Endothelial cell of umbilical vein (primary cell): ENCODE measurements at regions not wholly inside any gene's neighbourhood (a gene's known extent, or its start where the extent isn't known, plus 50 kb on each side); places are given as distances from the start of the nearest gene placed in this dataset.

ENCODE experiments used
- BruUV-seq: library from RNA; stranded (reverse); fragments of 400-500 nt; replicated peaks from 2 replicates; lab custom pipeline; 2021; lab: Mats Ljungman, UMichigan
- CTCF ChIA-PET: fragments of 300-600, 350-600 bp; sonication (Branson Sonifier 250); formaldehyde crosslinking; loops from one replicate; lab custom pipeline; 2021; ENCODE audit warnings: antibody characterized with exemption, inconsistent platforms; lab: Charles Lee
- POLR2A ChIA-PET: fragments of 300-600, 350-600 bp; sonication (Branson Sonifier 250); formaldehyde crosslinking; loops from one replicate; lab custom pipeline; 2021; ENCODE audit warnings: antibody characterized with exemption, inconsistent platforms; lab: Charles Lee
- DNase-seq: peaks from one replicate; pipeline ENCODE4 v3.0.0-alpha.2; 2011; ENCODE audit warnings: low read depth, low spot score
- FAIRE-seq: peaks from 2 replicates; lab custom pipeline; 2011; peaks lifted over from hg19 to GRCh38; lab: Jason Lieb, UNC
- H2AFZ ChIP-seq: 2 replicates; pipeline ENCODE4 v1.6.0; 2012; ENCODE audit warnings: low read depth, low read length, control low read depth, inconsistent platforms
- H3K27ac ChIP-seq: 2 replicates; pipeline ENCODE4 v1.5.1; 2011; ENCODE audit warnings: low read depth, mild to moderate bottlenecking, control low read depth, low read length, moderate library complexity; ENCODE audit not compliant: insufficient read depth
- H3K27me3 ChIP-seq, 2 experiments: 2 replicates each; pipeline versions ENCODE4 v1.6.0 to v1.6.1; 2011; ENCODE audit warnings: low read length in 2 of 2, mixed read lengths in 1 of 2; ENCODE audit not compliant: control insufficient read depth in 2 of 2, insufficient read depth in 2 of 2
- H3K36me3 ChIP-seq, 2 experiments: 2 replicates in 1 of 2; 3 replicates in 1 of 2; pipeline ENCODE4 v1.5.1; 2011; ENCODE audit warnings: low read length in 2 of 2, mild to moderate bottlenecking in 1 of 2, moderate library complexity in 1 of 2; ENCODE audit not compliant: control insufficient read depth in 2 of 2, insufficient read depth in 2 of 2; ENCODE audit errors: extremely low read depth in 1 of 2
- H3K4me1 ChIP-seq: 3 replicates; pipeline ENCODE4 v1.5.1; 2011; ENCODE audit warnings: mild to moderate bottlenecking, low read length; ENCODE audit not compliant: control insufficient read depth, insufficient read depth; ENCODE audit errors: extremely low read depth
- H3K4me2 ChIP-seq: 2 replicates; pipeline ENCODE4 v1.6.1; 2011; ENCODE audit warnings: low read length, control low read depth, mixed read lengths; ENCODE audit not compliant: insufficient read depth
- H3K4me3 ChIP-seq, 3 experiments: fragments of 200-600 bp in 1 of 3; sonication (generic), shearing (Covaris generic) in 1 of 3; replicated peaks in 1 of 3; 2 replicates each; pipeline ENCODE4 v1.5.1; 2011 to 2016; ENCODE audit warnings: control low read depth in 3 of 3, low read length in 3 of 3, mild to moderate bottlenecking in 2 of 3, inconsistent platforms in 1 of 3, low read depth in 1 of 3, moderate library complexity in 1 of 3; ENCODE audit not compliant: insufficient read depth in 1 of 3
- H3K79me2 ChIP-seq: 2 replicates; pipeline ENCODE4 v1.6.0; 2012; ENCODE audit warnings: low read length, inconsistent platforms; ENCODE audit not compliant: control insufficient read depth, insufficient read depth
- H3K9ac ChIP-seq: replicated peaks from 2 replicates; pipeline ENCODE3; 2011; ENCODE audit warnings: low read length, control low read depth; ENCODE audit not compliant: insufficient read depth; ENCODE audit errors: extremely low read depth
- H3K9me1 ChIP-seq: replicated peaks from 3 replicates; pipeline ENCODE4 v1.6.0; 2011; ENCODE audit warnings: mild to moderate bottlenecking, low read length; ENCODE audit not compliant: control insufficient read depth, insufficient read depth; ENCODE audit errors: extremely low read depth
- H3K9me3 ChIP-seq: replicated peaks from 2 replicates; pipeline ENCODE4 v1.5.1; 2012; ENCODE audit warnings: low read length, inconsistent platforms; ENCODE audit not compliant: control insufficient read depth, insufficient read depth
- H4K20me1 ChIP-seq: replicated peaks from 2 replicates; pipeline ENCODE3; 2011; ENCODE audit warnings: mild to moderate bottlenecking, low read length; ENCODE audit not compliant: control insufficient read depth, insufficient read depth; ENCODE audit errors: extremely low read depth
- EZH2 ChIP-seq: IDR thresholded peaks from 2 replicates; pipeline ENCODE4 v1.6.1; 2012; ENCODE audit warnings: borderline replicate concordance, low read depth, mild to moderate bottlenecking, moderate library complexity, low read length, inconsistent platforms; ENCODE audit not compliant: severe bottlenecking
- FOS ChIP-seq: IDR thresholded peaks from 2 replicates; pipeline ENCODE4 v1.6.1; 2011; ENCODE audit warnings: mild to moderate bottlenecking, low read length, moderate library complexity, borderline replicate concordance; ENCODE audit not compliant: insufficient read depth
- GATA2 ChIP-seq: IDR thresholded peaks from 2 replicates; pipeline ENCODE4 v1.7.0; 2011; ENCODE audit warnings: low read depth, mild to moderate bottlenecking, moderate library complexity, mixed read lengths, low read length; ENCODE audit not compliant: insufficient read length, insufficient read depth
- JUN ChIP-seq: IDR thresholded peaks from 2 replicates; pipeline ENCODE4 v1.6.1; 2011; ENCODE audit warnings: borderline replicate concordance, low read depth; ENCODE audit not compliant: insufficient read length, insufficient read depth
- MYC ChIP-seq: IDR thresholded peaks from one replicate; pipeline ENCODE4 v1.6.1; 2011; ENCODE audit warnings: mild to moderate bottlenecking, low read depth, low read length
- POLR2A ChIP-seq: IDR thresholded peaks from 2 replicates; pipeline ENCODE4 v1.6.1; 2012; ENCODE audit warnings: low read depth, mild to moderate bottlenecking, control low read depth, low read length
- POLR2AphosphoS5 ChIP-seq: IDR thresholded peaks from 2 replicates; pipeline ENCODE4 v1.6.1; 2012; ENCODE audit warnings: low read depth, mild to moderate bottlenecking, control low read depth, low read length, moderate library complexity; ENCODE audit not compliant: insufficient read depth
- dilution Hi-C: fragments of 300-500 bp; cut with MboI; formaldehyde crosslinking; loops from one replicate; pipeline ENCODE4 v1.15.0; 2019; ENCODE audit warnings: low sequenced_read_pairs; ENCODE audit not compliant: extremely low pct_ligation_motif_present
- intact Hi-C: fragments of 100-400 bp; cut with micrococcal nuclease; formaldehyde crosslinking; loops from one replicate; pipeline ENCODE4 v1.10.0; 2022
- TF ChIP-seq, protein P1 (sequence below), 2 donors: IDR thresholded peaks; 1 replicate in 1 of 2; 2 replicates in 1 of 2; pipeline ENCODE4 v1.5.1; 2011; ENCODE audit warnings: low read length in 2 of 2, mild to moderate bottlenecking in 2 of 2, moderate library complexity in 2 of 2, control low read depth in 1 of 2, inconsistent platforms in 1 of 2, low read depth in 1 of 2; ENCODE audit not compliant: insufficient read depth in 1 of 2; ENCODE audit errors: extremely low read depth in 1 of 2
- TF ChIP-seq, protein P2 (sequence below): IDR thresholded peaks from 2 replicates; pipeline ENCODE4 v1.6.1; 2011; ENCODE audit not compliant: insufficient read depth, insufficient read length

DNA sequence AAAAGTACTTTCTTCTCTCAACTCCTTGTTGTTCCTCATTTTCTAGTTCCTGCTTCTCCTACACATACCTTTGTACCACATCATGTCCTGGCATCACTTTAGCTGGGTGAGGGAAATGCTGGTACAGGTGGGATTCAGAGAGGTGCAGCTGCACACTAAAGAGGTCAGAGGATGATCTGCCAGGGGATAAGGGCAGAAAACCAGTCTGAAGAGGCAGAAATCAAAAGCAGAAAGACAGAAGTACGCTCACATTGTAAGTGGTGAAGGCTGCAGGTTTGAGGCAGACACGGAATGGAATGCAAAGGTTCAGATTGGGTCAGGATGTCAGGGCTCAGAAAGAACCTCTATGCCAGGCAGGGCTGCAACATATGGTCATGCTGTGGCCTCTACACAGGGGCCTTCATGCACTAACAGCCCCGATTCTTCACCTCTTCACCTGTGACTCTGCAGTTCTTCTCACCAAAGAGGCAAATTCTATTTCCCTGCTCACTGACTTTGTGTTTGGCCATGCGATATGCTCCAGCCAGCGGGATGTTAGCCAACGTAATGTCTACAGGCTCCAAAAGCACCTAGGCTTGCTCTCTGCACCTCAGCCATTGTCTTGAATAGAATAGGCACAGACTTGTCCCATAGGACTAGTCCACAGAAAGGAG is 373.7 kb downstream of the NXPE2 start:
- FAIRE-seq = no peak

DNA sequence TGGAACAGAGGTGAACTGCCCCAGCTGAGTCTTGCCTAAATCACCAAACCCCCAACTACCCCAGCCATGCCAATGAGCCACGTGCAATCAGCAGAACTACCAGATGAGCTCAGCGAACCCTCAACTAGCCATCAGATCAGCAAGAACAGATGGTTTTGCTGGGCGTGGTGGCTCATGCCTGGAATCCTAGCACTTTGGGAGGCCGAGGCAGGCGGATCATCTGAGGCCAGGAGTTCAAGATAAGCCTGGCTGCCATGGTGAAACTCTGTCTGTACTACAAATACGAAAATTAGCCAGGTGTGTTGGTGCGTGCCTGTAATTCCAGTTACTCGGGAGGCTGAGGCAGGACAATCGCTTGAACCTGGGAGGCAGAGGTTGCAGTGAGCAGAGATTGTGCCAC is 374.3 kb downstream of the NXPE2 start:
- Histone ChIP-seq H3K4me2 (no peak overlapping the region), H3K79me2 (no peaks in the 10 kb centered on the region), H3K27me3 (no peaks in the 10 kb centered on the region), H3K4me1 (no peaks in the 10 kb centered on the region), H3K27ac (no peak overlapping the region), H3K4me3 (no peak overlapping the region), H3K9ac (no peak overlapping the region), H3K9me1 (no peaks in the 10 kb centered on the region), H4K20me1 (no peaks in the 10 kb centered on the region), H3K36me3 (no peaks in the 10 kb centered on the region), H3K9me3 (peaks cover 4% of the 10 kb centered on the region), H2AFZ (no peak overlapping the region)
- BruUV-seq = no TSS peak
- ChIA-PET CTCF (no interaction called here), POLR2A (no interaction called here)
- TF ChIP-seq POLR2A (no peak), GATA2 (no peak), JUN (no peak), FOS (no peak), POLR2AphosphoS5 (no peak), MYC (no peak), EZH2 (no peak)
- TF ChIP-seq, protein P1, sequence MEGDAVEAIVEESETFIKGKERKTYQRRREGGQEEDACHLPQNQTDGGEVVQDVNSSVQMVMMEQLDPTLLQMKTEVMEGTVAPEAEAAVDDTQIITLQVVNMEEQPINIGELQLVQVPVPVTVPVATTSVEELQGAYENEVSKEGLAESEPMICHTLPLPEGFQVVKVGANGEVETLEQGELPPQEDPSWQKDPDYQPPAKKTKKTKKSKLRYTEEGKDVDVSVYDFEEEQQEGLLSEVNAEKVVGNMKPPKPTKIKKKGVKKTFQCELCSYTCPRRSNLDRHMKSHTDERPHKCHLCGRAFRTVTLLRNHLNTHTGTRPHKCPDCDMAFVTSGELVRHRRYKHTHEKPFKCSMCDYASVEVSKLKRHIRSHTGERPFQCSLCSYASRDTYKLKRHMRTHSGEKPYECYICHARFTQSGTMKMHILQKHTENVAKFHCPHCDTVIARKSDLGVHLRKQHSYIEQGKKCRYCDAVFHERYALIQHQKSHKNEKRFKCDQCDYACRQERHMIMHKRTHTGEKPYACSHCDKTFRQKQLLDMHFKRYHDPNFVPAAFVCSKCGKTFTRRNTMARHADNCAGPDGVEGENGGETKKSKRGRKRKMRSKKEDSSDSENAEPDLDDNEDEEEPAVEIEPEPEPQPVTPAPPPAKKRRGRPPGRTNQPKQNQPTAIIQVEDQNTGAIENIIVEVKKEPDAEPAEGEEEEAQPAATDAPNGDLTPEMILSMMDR (IDR thresholded peaks at IDR 0.05; ENCODE audit: extremely low read depth in 1 of 2, insufficient read depth in 1 of 2, low read depth in 1 of 2, low read length in 2 of 2) = no peak
- TF ChIP-seq, protein P2, sequence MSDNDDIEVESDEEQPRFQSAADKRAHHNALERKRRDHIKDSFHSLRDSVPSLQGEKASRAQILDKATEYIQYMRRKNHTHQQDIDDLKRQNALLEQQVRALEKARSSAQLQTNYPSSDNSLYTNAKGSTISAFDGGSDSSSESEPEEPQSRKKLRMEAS = no peak
- dilution Hi-C loops = no loop called here
- intact Hi-C loops = no loop called here
- no peak for FAIRE-seq
- DNase-seq = no peak

More for the DNA sequence above, 373.7 kb downstream of the NXPE2 start:
- no peaks in the 10 kb centered on the region for H3K4me1 ChIP-seq
- no peak overlapping the region for H2AFZ ChIP-seq
- no peak for DNase-seq
- dilution Hi-C loops = no loop called here
- no peaks in the 10 kb centered on the region for H3K36me3 ChIP-seq
- peaks cover 4% of the 10 kb centered on the region for H3K9me3 ChIP-seq
- H3K27ac ChIP-seq = no peak overlapping the region
- ChIA-PET CTCF (no interaction called here), POLR2A (no interaction called here)
- H4K20me1 ChIP-seq = no peaks in the 10 kb centered on the region
- no peaks in the 10 kb centered on the region for H3K27me3 ChIP-seq
- no peak overlapping the region for H3K4me2 ChIP-seq
- no peak for TF ChIP-seq JUN
- TF ChIP-seq, protein P2 = no peak
- no peak overlapping the region for H3K9ac ChIP-seq
- no peaks in the 10 kb centered on the region for H3K79me2 ChIP-seq
- H3K4me3 ChIP-seq = no peak overlapping the region
- BruUV-seq = no TSS peak
- intact Hi-C loops = no loop called here
- H3K9me1 ChIP-seq = no peaks in the 10 kb centered on the region
